ENCODE measurements at regions not wholly inside any gene's neighbourhood (a gene's known extent, or its start where the extent isn't known, plus 50 kb on each side); places are given as distances from the start of the nearest gene placed in this dataset.

- H3K27ac ChIP-seq: no peak overlapping the region
- no peak for TF ChIP-seq CTCF (IDR thresholded peaks at IDR 0.05; ENCODE audit: low read depth, low read length, missing control alignments)
- in situ Hi-C loops (cut with HindIII; ENCODE audit: low pct_ligation_motif_present, low sequenced_read_pairs): no loop called here
These were observed 194.2 kb upstream of the SGK1 start for GRCh38 chr6:134511984-134512683.

GRCh38 chr6:134510920-134511319 lies 193.0 kb upstream of the SGK1 start:
- in situ Hi-C loops (cut with HindIII; ENCODE audit: low pct_ligation_motif_present, low sequenced_read_pairs): no loop called here
- TF ChIP-seq CTCF (IDR thresholded peaks at IDR 0.05; ENCODE audit: low read depth, low read length, missing control alignments): no peak
- H3K4me3 ChIP-seq (ENCODE audit: low read depth, low read length): no peak overlapping the region
- H3K27me3 ChIP-seq (replicated peaks): no peaks in the 10 kb centered on the region
- no peaks in the 10 kb centered on the region for H3K36me3 ChIP-seq (replicated peaks)
- H3K27ac ChIP-seq: no peak overlapping the region
- no peak for DNase-seq

More at GRCh38 chr6:134511984-134512683, 194.2 kb upstream of the SGK1 start:
- DNase-seq: no peak
- no peaks in the 10 kb centered on the region for H3K27me3 ChIP-seq (replicated peaks)
- no peak overlapping the region for H3K4me3 ChIP-seq (ENCODE audit: low read depth, low read length)
- no peaks in the 10 kb centered on the region for H3K36me3 ChIP-seq (replicated peaks)

GRCh38 chr6:134510142-134510541 lies 192.2 kb upstream of the SGK1 start:
- DNase-seq: no peak
- no peak for TF ChIP-seq CTCF (IDR thresholded peaks at IDR 0.05; ENCODE audit: low read depth, low read length, missing control alignments)
- Histone ChIP-seq H3K36me3 (replicated peaks) (no peaks in the 10 kb centered on the region), H3K4me3 (ENCODE audit: low read depth, low read length) (no peak overlapping the region), H3K27me3 (replicated peaks) (no peaks in the 10 kb centered on the region), H3K27ac (no peak overlapping the region)
- in situ Hi-C loops (cut with HindIII; ENCODE audit: low pct_ligation_motif_present, low sequenced_read_pairs): no loop called here

- TF ChIP-seq CTCF (IDR thresholded peaks at IDR 0.05; ENCODE audit: low read depth, low read length, missing control alignments): no peak
- no peak overlapping the region for H3K4me3 ChIP-seq (ENCODE audit: low read depth, low read length)
- DNase-seq: no peak
- H3K27me3 ChIP-seq (replicated peaks): no peaks in the 10 kb centered on the region
- H3K27ac ChIP-seq: no peak overlapping the region
- no peaks in the 10 kb centered on the region for H3K36me3 ChIP-seq (replicated peaks)
- in situ Hi-C loops (cut with HindIII; ENCODE audit: low pct_ligation_motif_present, low sequenced_read_pairs): no loop called here
These were observed 191.1 kb upstream of the SGK1 start for GRCh38 chr6:134508862-134509498.

- DNase-seq: no peak
- no peak for TF ChIP-seq CTCF (IDR thresholded peaks at IDR 0.05; ENCODE audit: low read depth, low read length, missing control alignments)
- Histone ChIP-seq H3K27me3 (replicated peaks) (no peaks in the 10 kb centered on the region), H3K4me3 (ENCODE audit: low read depth, low read length) (no peak overlapping the region), H3K27ac (no peak overlapping the region), H3K36me3 (replicated peaks) (no peaks in the 10 kb centered on the region)
- in situ Hi-C loops (cut with HindIII; ENCODE audit: low pct_ligation_motif_present, low sequenced_read_pairs): no loop called here
These were observed 188.2 kb upstream of the SGK1 start for GRCh38 chr6:134506162-134506561.
